ENCODE measurements at regions not wholly inside any gene's neighbourhood (a gene's known extent, or its start where the extent isn't known, plus 50 kb on each side); places are given as distances from the start of the nearest gene placed in this dataset.

DNA sequence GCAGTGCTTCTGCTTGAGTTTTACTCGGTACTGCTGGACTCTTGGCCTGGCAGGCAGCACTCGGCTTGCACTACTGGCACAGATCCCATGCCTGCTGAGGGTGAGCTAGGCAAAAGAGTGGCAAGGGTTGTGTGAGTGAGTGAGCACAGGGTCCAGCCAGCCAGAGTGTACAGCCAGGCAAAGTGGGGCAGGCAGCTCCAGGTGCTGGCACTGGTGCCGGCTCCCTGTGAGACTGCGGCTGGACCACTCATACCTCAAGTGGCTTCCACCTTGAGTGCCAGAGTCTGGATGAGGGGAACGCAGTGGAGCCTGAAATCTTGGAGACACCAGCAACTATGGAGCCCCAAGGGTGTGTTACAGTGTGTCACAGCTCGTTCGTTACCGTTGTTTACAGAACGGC, 1451.9 kb upstream of the AGA start:
- no peaks in the 10 kb centered on the region for H3K27me3 ChIP-seq
- no peak overlapping the region for H3K27ac ChIP-seq
- intact Hi-C loops (cut with DNase I), result no loop called here
- ATAC-seq, result no peak
- H3K4me3 ChIP-seq, result no peak overlapping the region
- TF ChIP-seq, protein P1, sequence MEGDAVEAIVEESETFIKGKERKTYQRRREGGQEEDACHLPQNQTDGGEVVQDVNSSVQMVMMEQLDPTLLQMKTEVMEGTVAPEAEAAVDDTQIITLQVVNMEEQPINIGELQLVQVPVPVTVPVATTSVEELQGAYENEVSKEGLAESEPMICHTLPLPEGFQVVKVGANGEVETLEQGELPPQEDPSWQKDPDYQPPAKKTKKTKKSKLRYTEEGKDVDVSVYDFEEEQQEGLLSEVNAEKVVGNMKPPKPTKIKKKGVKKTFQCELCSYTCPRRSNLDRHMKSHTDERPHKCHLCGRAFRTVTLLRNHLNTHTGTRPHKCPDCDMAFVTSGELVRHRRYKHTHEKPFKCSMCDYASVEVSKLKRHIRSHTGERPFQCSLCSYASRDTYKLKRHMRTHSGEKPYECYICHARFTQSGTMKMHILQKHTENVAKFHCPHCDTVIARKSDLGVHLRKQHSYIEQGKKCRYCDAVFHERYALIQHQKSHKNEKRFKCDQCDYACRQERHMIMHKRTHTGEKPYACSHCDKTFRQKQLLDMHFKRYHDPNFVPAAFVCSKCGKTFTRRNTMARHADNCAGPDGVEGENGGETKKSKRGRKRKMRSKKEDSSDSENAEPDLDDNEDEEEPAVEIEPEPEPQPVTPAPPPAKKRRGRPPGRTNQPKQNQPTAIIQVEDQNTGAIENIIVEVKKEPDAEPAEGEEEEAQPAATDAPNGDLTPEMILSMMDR (IDR thresholded peaks at IDR 0.05), result no peak
- H3K4me1 ChIP-seq, result no peaks in the 10 kb centered on the region
- no peak for DNase-seq
- no peaks in the 10 kb centered on the region for H3K36me3 ChIP-seq
- H3K9me3 ChIP-seq, result no peaks in the 10 kb centered on the region

DNA sequence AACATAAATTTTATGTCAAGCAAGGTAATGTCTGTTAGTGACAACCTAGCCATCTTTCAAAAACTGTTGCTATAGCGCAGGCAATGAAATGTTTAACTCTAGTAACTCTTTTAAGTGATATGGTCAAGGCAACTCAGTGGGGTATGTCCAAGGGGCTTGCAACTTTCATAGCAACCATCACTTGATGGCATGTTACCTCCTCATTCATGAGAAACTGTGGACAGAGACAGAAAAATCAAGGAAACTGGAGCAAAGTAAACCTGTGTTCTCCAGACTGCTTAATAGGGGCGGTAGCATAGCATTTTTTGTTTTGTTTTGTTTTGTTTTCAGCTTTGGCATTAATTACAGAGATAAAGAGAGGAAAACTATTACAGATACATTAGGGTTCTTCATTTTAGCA, 1456.8 kb upstream of the AGA start:
- Histone ChIP-seq H3K27ac (no peak overlapping the region), H3K4me1 (no peaks in the 10 kb centered on the region), H3K9me3 (peaks cover 0 to 5% of the 10 kb centered on the region in 2 donors), H3K27me3 (no peaks in the 10 kb centered on the region), H3K4me3 (no peak overlapping the region), H3K36me3 (no peaks in the 10 kb centered on the region)
- ATAC-seq, result no peak
- DNase-seq, result no peak
- intact Hi-C loops (cut with DNase I), result no loop called here
- TF ChIP-seq, protein P1 (IDR thresholded peaks at IDR 0.05), result no peak

DNA sequence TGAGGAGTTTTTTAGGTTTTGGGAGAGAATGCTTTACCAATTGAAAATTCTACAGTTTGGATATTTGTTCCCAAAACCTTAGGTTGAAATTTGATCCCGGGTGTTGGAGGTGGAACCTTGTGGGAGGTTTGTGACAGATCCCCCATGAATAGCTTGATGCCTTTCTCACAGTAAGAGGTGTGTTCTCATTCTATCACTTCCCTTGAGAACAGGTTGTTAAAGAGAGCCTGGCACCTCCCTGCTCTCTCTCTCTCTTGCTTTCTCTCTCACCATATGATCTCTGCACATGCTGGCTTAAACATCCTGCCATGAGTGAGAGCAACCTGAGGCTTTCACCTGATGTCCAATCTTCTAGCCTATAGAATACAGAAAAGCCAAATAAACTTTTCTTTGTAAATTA, 1475.5 kb upstream of the AGA start:
- no peak for ATAC-seq
- Histone ChIP-seq H3K4me1 (no peaks in the 10 kb centered on the region), H3K36me3 (no peaks in the 10 kb centered on the region), H3K27ac (no peak overlapping the region), H3K9me3 (peaks cover 0 to 15% of the 10 kb centered on the region in 2 donors), H3K4me3 (no peak overlapping the region), H3K27me3 (no peaks in the 10 kb centered on the region)
- no peak for DNase-seq
- TF ChIP-seq, protein P1 (IDR thresholded peaks at IDR 0.05), result no peak
- intact Hi-C loops (cut with DNase I), result no loop called here

DNA sequence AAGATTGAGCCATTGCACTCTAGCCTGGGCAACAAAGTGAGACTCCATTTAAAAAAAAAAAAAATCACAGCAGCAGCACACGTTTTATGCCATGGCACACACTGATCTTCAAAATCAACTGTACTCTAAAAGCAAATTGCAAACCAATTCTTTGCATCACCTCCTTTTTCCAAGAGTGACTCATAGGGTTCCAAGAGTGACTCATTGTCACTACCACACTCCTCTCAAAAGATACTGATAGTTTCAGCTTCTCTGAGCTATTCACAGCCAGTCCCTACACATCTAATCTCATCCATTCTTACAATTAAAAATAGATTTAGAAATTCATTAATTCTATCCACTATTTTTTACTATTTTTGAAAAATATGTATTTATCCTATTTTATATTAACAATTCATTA, 1494.9 kb upstream of the AGA start:
- Histone ChIP-seq H3K27me3 (no peaks in the 10 kb centered on the region), H3K27ac (no peak overlapping the region), H3K4me3 (no peak overlapping the region), H3K36me3 (no peaks in the 10 kb centered on the region), H3K9me3 (peaks cover 0 to 8% of the 10 kb centered on the region in 2 donors), H3K4me1 (no peaks in the 10 kb centered on the region)
- no peak for ATAC-seq
- intact Hi-C loops (cut with DNase I), result no loop called here
- DNase-seq, result no peak
- TF ChIP-seq, protein P1 (IDR thresholded peaks at IDR 0.05), result no peak

DNA sequence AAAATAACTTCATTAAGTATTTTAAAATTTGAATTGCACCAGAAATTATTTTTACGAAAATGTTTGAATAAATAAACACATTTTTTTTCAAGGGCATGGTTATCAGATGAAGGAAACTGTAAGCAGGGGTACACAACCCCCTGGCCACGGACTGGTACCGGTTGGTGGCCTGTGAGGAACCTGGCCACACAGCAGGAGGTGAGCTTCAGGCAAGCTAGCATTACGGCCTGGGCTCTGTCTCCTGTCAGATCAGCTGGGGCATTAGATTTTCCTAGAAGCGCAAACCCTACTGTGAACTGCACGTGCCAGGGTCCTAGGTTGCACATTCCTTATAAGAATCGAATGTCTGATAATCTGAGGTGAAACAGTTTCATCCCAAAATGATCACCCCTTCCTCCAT, 1499.7 kb upstream of the AGA start:
- Histone ChIP-seq H3K27ac (no peak overlapping the region), H3K9me3 (peaks cover 0 to 15% of the 10 kb centered on the region in 2 donors), H3K27me3 (no peaks in the 10 kb centered on the region), H3K36me3 (no peaks in the 10 kb centered on the region), H3K4me1 (no peaks in the 10 kb centered on the region), H3K4me3 (no peak overlapping the region)
- intact Hi-C loops (cut with DNase I), result no loop called here
- TF ChIP-seq, protein P1 (IDR thresholded peaks at IDR 0.05), result no peak
- DNase-seq, result no peak
- ATAC-seq, result no peak
